ENCODE measurements at regions not wholly inside any gene's neighbourhood (a gene's known extent, or its start where the extent isn't known, plus 50 kb on each side); places are given as distances from the start of the nearest gene placed in this dataset.
A peak's percentile ranks its signal among the peaks of the same experiment; 100 is the strongest.
"Not testable (repeated sequence)": the region's sequence is repeated elsewhere in the genome, so short reads cannot be mapped to it uniquely, and the experiment has no call there.

- DNase-seq (ENCODE audit: low spot score): no peak
These were observed 580.8 kb downstream of the CBLN4 start for GRCh38 chr20:55424476-55424875.

- no peak for DNase-seq (ENCODE audit: low spot score)
These were observed 587.5 kb downstream of the CBLN4 start for GRCh38 chr20:55417836-55418235.

- DNase-seq (ENCODE audit: low spot score): peak; percentile 61
These were observed 589.7 kb downstream of the CBLN4 start for GRCh38 chr20:55415567-55416142.

- not testable (repeated sequence) for DNase-seq (ENCODE audit: low spot score)
These were observed 592.8 kb downstream of the CBLN4 start for GRCh38 chr20:55412508-55412907.

GRCh38 chr20:55406891-55407290 is 598.4 kb downstream of the CBLN4 start:
- no peak for DNase-seq (ENCODE audit: low spot score)

GRCh38 chr20:55394592-55394991 is 610.7 kb downstream of the CBLN4 start:
- DNase-seq (ENCODE audit: low spot score): no peak

- no peak for DNase-seq (ENCODE audit: low spot score)
These were observed 614.5 kb downstream of the CBLN4 start for GRCh38 chr20:55390791-55391190.

- DNase-seq (ENCODE audit: low spot score): no peak
These were observed 618.6 kb downstream of the CBLN4 start for GRCh38 chr20:55386686-55387085.

DNA sequence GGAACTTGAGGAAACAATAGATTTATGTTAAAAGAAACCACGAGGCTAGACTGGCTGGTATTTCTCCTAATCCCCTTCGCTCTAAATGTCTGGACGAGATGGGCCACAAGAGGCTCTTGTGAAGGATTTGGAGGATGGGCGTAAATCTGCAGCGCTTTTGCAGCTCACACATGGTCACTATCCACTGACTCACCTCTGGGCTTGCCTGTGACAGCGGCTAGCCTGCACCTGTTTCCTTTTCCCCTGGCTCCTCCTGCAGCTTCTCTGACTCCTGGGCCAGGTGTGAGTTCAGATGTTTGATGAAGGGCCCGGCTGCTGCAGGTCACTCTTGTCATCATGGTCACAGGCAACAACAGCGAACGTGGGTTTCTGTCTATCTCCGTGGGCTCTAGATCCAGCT is 629.4 kb downstream of the CBLN4 start:
- no peak for DNase-seq (ENCODE audit: low spot score)

DNA sequence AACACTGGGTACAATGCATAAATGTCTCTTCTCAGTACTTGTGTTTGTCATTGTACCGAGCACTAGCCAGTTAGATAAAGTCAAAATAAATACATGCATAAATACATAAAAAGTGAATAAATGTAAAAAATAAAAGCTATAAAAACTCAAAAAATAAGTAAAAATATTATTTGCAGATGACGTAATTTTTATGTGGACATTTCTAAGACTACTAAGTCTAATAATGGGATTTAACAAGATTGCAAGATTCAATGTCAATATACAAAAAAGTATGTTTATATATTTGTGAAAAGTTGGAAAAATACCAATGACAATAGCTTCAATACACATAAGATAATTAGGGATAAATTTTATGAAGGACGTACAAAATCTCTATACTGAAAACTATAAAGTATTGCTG is 639.6 kb downstream of the CBLN4 start:
- DNase-seq (ENCODE audit: low spot score): no peak

DNA sequence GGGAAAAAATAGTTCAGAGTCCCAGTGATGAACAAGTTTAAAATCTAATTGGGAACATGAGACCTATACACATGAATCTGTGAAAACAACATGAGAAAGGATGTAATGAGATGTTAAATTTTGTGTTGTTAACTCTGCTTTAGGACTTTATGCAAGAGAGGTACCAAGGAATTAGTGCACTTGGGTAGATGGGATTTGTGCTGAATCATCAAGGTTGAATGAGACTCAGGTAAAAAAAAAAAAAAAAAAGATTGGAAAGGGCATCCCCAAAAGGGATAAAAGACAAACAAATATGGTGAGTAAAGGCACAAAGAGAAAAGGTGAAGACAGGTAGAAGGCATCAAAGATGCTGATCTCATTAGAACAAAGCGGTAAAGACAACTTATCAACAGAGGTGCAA is 644.4 kb downstream of the CBLN4 start:
- no peak for DNase-seq (ENCODE audit: low spot score)

- no peak for DNase-seq (ENCODE audit: low spot score)
These were observed 650.6 kb downstream of the CBLN4 start for GRCh38 chr20:55354720-55355119.

DNA sequence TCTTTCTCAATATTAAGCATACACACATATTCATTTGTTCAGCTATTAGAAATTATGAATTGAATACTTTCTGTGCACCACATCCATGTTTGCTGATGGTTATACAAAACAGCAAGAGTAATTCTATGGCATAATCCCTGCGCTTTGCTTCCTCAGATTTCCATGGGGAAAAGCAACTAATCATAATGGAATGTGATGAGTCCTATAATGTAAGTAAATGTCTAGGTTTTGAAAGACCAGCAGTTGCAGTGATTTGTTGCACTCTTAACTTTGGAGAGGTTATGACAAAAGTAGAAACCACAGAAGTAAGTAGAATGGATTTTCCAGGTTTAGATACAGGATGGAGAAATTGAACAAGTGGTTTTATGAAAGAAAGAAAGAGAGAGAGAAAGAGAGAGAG is 652.1 kb downstream of the CBLN4 start:
- DNase-seq (ENCODE audit: low spot score): no peak

DNA sequence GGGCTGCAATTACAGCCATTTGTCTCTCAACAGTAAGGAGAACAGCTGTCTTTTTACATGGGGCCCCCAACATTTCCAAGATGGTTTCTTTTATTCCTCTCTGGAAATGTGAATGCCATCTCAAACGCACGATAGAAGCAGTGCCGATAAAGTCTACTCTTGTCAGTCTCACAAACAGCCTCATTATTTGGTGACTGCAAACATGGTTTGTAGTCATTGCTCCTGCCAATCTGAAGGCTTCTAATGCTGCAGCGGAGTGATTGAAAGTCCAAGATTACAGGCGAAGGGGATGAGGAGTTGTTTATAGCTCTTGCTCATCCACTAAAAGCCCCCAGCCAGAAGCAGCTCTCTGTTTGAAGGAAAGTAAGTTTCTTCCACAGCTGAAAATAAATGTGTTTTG is 657.1 kb downstream of the CBLN4 start:
- no peak for DNase-seq (ENCODE audit: low spot score)

- DNase-seq (ENCODE audit: low spot score): no peak
These were observed 662.5 kb downstream of the CBLN4 start for GRCh38 chr20:55342822-55343221.

- DNase-seq (ENCODE audit: low spot score): no peak
These were observed 671.5 kb downstream of the CBLN4 start for GRCh38 chr20:55333798-55334197.

DNA sequence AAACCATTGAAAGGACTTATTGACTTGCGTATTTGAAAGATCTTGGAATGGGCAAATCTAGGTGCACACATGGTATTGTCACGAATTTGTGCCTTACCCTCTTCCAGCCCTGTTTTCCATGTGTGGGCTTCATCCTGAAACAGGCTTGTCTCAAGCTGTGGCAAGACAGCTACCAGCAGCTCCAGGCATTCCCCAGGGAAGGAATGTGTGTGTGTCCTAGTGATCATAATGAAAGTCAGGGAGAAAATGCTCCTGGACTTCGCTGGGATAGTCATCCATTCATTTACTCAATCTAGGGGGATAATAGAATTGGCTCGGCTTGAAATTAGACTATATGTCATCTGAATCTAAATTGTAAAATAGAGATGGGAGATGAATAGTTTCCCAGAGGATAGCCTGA is 676.2 kb downstream of the CBLN4 start:
- no peak for DNase-seq (ENCODE audit: low spot score)

DNA sequence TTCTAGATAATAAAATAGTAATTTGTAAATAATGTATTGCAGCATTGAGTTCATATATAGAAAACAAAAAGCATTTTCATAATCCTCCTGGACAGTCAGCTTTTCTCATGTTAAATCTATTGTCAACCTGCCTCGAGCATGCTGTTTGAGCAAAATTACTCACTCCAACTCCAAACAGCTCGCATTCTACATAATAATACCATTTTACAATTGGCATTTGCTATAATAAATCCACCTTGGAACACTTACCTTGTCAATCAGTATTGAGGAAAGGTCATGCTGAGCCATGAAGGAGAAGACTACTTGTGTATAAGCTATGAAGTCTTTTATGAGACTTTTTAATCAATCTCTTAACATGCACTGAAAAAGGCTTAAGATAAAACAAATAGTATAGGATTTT is 682.6 kb downstream of the CBLN4 start:
- DNase-seq (ENCODE audit: low spot score): no peak

- DNase-seq (ENCODE audit: low spot score): no peak
These were observed 688.6 kb downstream of the CBLN4 start for GRCh38 chr20:55316753-55317152.

GRCh38 chr20:55310844-55311243 is 694.5 kb downstream of the CBLN4 start:
- DNase-seq (ENCODE audit: low spot score): not testable (repeated sequence)

- no peak for DNase-seq (ENCODE audit: low spot score)
These were observed 714.1 kb downstream of the CBLN4 start for GRCh38 chr20:55291261-55291660.

DNA sequence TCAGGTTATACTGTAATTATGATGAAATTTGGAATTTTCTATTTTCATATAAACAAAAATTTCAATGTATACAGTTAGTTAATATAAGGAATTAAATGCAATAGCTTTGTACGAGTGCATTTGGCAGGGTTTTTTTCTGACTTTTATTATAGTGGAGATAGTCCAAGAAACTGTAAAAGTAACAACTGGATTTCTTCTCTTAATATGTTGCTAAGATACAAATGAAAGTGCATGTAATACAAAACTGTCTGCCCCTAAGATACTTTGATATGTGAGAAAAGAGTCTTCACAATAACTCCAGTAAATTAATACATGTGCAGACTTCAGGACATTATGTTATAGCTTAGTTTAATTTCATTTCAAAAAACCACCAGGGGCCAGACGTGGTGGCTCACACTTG is 721.4 kb downstream of the CBLN4 start:
- DNase-seq (ENCODE audit: low spot score): no peak

DNA sequence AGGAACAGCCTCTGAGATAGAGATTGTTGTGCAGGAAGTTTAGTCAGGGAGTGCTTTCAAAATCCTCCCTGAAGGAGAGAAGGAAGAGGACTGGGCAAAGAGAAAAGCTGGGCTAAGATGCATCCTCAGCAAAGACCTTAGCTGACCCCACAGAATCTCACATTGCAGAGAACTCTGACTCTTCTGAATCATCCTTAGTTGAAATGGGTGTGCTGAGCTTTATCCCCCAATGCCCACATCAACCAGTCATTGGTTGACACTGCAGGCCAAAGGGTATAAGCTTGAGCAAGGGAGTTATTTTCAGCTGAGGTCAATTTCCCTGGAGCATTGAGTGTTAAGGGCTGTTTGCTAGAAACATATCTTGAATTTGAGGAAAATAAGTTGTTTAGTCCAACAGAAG is 732.2 kb downstream of the CBLN4 start:
- no peak for DNase-seq (ENCODE audit: low spot score)

DNA sequence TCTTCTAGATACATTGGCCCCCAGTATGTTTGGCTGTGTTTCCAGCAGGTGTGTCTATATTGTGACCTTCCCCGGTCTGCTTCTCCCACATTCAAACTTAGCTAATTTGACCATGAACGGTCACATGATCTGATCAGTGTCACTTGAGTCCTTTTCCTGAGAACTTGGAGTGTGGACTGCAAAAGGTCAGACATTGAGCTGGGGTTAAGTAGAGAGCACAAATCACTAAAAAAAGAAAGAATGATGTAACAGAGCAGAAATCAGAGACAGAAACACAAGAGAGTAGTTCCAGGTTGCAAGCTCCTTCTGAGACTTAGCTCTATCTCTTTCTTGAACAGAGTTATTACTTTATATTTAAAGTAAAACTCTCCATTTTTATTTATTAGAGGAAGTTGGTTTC is 733.9 kb downstream of the CBLN4 start:
- DNase-seq (ENCODE audit: low spot score): no peak

Data from HT-29 (cell line).